ENCODE measurements at regions not wholly inside any gene's neighbourhood (a gene's known extent, or its start where the extent isn't known, plus 50 kb on each side); places are given as distances from the start of the nearest gene placed in this dataset.

- no peaks in the 10 kb centered on the region for H3K4me1 ChIP-seq
- WGBS, 2 donors = 81% methylated on average over 8 of the region's 8 CpGs
- no peak for DNase-seq
Observed at GRCh38 chr22:22103078-22103875, 120.7 kb upstream of the TOP3B start.

GRCh38 chr22:22099833-22100812 lies 117.5 kb upstream of the TOP3B start:
- H3K4me1 ChIP-seq = no peaks in the 10 kb centered on the region
- no peak for TF ChIP-seq POLR2A (IDR thresholded peaks at IDR 0.05)
- TF ChIP-seq CTCF (IDR thresholded peaks at IDR 0.05) = no peak
- intact Hi-C loops (cut with DNase I) = no loop called here

More at GRCh38 chr22:22103078-22103875, 120.7 kb upstream of the TOP3B start:
- Histone ChIP-seq H3K27me3 (no peaks in the 10 kb centered on the region), H3K4me3 (replicated peaks in 1 of 3) (no peak overlapping the region), H3K27ac (no peak overlapping the region), H3K36me3 (no peaks in the 10 kb centered on the region), H3K9me3 (no peaks in the 10 kb centered on the region)
- TF ChIP-seq POLR2A (IDR thresholded peaks at IDR 0.05) = no peak
- peak in 1 of 6 experiments; percentile 14 for TF ChIP-seq CTCF (IDR thresholded peaks at IDR 0.05)
- intact Hi-C loops (cut with DNase I) = no loop called here

GRCh38 chr22:22099194-22099486 lies 116.6 kb upstream of the TOP3B start:
- intact Hi-C loops (cut with DNase I) = no loop called here
- Histone ChIP-seq H3K27me3 (no peaks in the 10 kb centered on the region), H3K4me3 (replicated peaks in 1 of 3) (no peak overlapping the region), H3K4me1 (no peaks in the 10 kb centered on the region), H3K9me3 (no peaks in the 10 kb centered on the region), H3K27ac (no peak overlapping the region), H3K36me3 (no peaks in the 10 kb centered on the region)
- DNase-seq = no peak
- TF ChIP-seq POLR2A (IDR thresholded peaks at IDR 0.05) (no peak), CTCF (IDR thresholded peaks at IDR 0.05) (no peak)
- 80 to 84% methylated on average over 5 of the region's 5 CpGs for WGBS, 2 donors

More at GRCh38 chr22:22099833-22100812, 117.5 kb upstream of the TOP3B start:
- 64 to 65% methylated on average over 11 of the region's 11 CpGs for WGBS, 2 donors
- Histone ChIP-seq H3K9me3 (no peaks in the 10 kb centered on the region), H3K27me3 (no peaks in the 10 kb centered on the region), H3K27ac (no peak overlapping the region), H3K36me3 (no peaks in the 10 kb centered on the region), H3K4me3 (replicated peaks in 1 of 3) (no peak overlapping the region)
- no peak for DNase-seq

GRCh38 chr22:22098457-22099193 lies 116.0 kb upstream of the TOP3B start:
- 81 to 82% methylated on average over 9 of the region's 9 CpGs for WGBS, 2 donors
- DNase-seq = no peak
- intact Hi-C loops (cut with DNase I) = no loop called here
- H3K36me3 ChIP-seq = no peaks in the 10 kb centered on the region
- no peak overlapping the region for H3K4me3 ChIP-seq (replicated peaks in 1 of 3)
- H3K4me1 ChIP-seq = no peaks in the 10 kb centered on the region
- H3K9me3 ChIP-seq = no peaks in the 10 kb centered on the region
- TF ChIP-seq CTCF (IDR thresholded peaks at IDR 0.05) (no peak), POLR2A (IDR thresholded peaks at IDR 0.05) (no peak)
- H3K27ac ChIP-seq = no peak overlapping the region
- H3K27me3 ChIP-seq = no peaks in the 10 kb centered on the region
